Stimulated activated CD4-positive, alpha-beta T cell treated with anti-CD3 and anti-CD28 coated beads, Interleukin-2, amount 100 ng/mL, for 48 hours (primary cell): ENCODE measurements at regions not wholly inside any gene's neighbourhood (a gene's known extent, or its start where the extent isn't known, plus 50 kb on each side); places are given as distances from the start of the nearest gene placed in this dataset.

ENCODE experiments used
- DNase-seq, 2 donors: peaks; one replicate each; pipeline ENCODE4 v3.0.0-alpha.2; 2020

GRCh38 chr12:65517656-65518210 lies 239.2 kb downstream of the MSRB3 start:
- DNase-seq: no peak

- DNase-seq: no peak
Observed at GRCh38 chr12:65518771-65519170, 240.3 kb downstream of the MSRB3 start.

GRCh38 chr12:65520658-65521057 lies 242.2 kb downstream of the MSRB3 start:
- no peak for DNase-seq

- no peak for DNase-seq
Observed at GRCh38 chr12:65522956-65523860, 244.7 kb downstream of the MSRB3 start.

GRCh38 chr12:65524666-65525065 lies 246.2 kb downstream of the MSRB3 start:
- DNase-seq: no peak

- no peak for DNase-seq
Observed at GRCh38 chr12:65525491-65526141, 247.1 kb downstream of the MSRB3 start.

- no peak for DNase-seq
Observed at GRCh38 chr12:65526311-65526710, 247.8 kb downstream of the MSRB3 start.

GRCh38 chr12:65528127-65528526 lies 249.6 kb downstream of the MSRB3 start:
- DNase-seq: no peak

- no peak for DNase-seq
Observed at GRCh38 chr12:65529106-65529505, 250.6 kb downstream of the MSRB3 start.

- DNase-seq: no peak
Observed at GRCh38 chr12:65529771-65530435, 251.4 kb downstream of the MSRB3 start.

GRCh38 chr12:65532162-65532561 lies 253.7 kb downstream of the MSRB3 start:
- DNase-seq: no peak

GRCh38 chr12:65532764-65533163 lies 254.3 kb downstream of the MSRB3 start:
- no peak for DNase-seq

- no peak for DNase-seq
Observed at GRCh38 chr12:65533177-65533883, 254.8 kb downstream of the MSRB3 start.

- no peak for DNase-seq
Observed at GRCh38 chr12:65534238-65534841, 255.9 kb downstream of the MSRB3 start.

GRCh38 chr12:65535946-65536345 lies 257.5 kb downstream of the MSRB3 start:
- no peak for DNase-seq

GRCh38 chr12:65536351-65536750 lies 257.9 kb downstream of the MSRB3 start:
- no peak for DNase-seq

GRCh38 chr12:65536876-65537681 lies 258.6 kb downstream of the MSRB3 start:
- no peak for DNase-seq

- DNase-seq: no peak
Observed at GRCh38 chr12:65537978-65538377, 259.5 kb downstream of the MSRB3 start.

GRCh38 chr12:65539023-65539422 lies 260.5 kb downstream of the MSRB3 start:
- no peak for DNase-seq

GRCh38 chr12:65540140-65540539 lies 261.7 kb downstream of the MSRB3 start:
- DNase-seq: no peak

GRCh38 chr12:65546528-65546927 lies 268.0 kb downstream of the MSRB3 start:
- DNase-seq: no peak
